Common myeloid progenitor, CD34-positive (primary cell): ENCODE measurements at regions not wholly inside any gene's neighbourhood (a gene's known extent, or its start where the extent isn't known, plus 50 kb on each side); places are given as distances from the start of the nearest gene placed in this dataset.
"Not testable (repeated sequence)": the region's sequence is repeated elsewhere in the genome, so short reads cannot be mapped to it uniquely, and the experiment has no call there.

Experiments
- CTCF ChIA-PET: fragments of 350-600 bp; sonication (Branson Sonifier 250); formaldehyde crosslinking; loops from one replicate; lab custom pipeline; 2021; ENCODE audit warnings: antibody characterized with exemption; lab: Charles Lee
- POLR2A ChIA-PET: fragments of 350-600 bp; sonication (Branson Sonifier 250); formaldehyde crosslinking; loops from one replicate; lab custom pipeline; 2021; ENCODE audit warnings: antibody characterized with exemption; lab: Charles Lee
- DNase-seq, 3 donors: peaks; one replicate each; pipeline versions ENCODE4 v3.0.0 to v3.0.0-alpha.2; 2013
- H3K27ac ChIP-seq, 2 experiments: 1 replicate in 1 of 2; 2 replicates in 1 of 2; pipeline ENCODE4 v1.7.0; 2013; ENCODE audit warnings: inconsistent platforms in 2 of 2, low read length in 2 of 2, mild to moderate bottlenecking in 2 of 2, low read depth in 1 of 2, moderate library complexity in 1 of 2; ENCODE audit not compliant: severe bottlenecking in 2 of 2, insufficient read depth in 1 of 2, poor library complexity in 1 of 2
- H3K27me3 ChIP-seq, 5 experiments: replicated peaks in 2 of 5; 1 replicate in 3 of 5; 2 replicates in 2 of 5; pipeline versions ENCODE4 v1.6.1 to v1.7.0; 2013; ENCODE audit warnings: low read length in 4 of 5, mild to moderate bottlenecking in 2 of 5, moderate library complexity in 2 of 5, inconsistent platforms in 1 of 5; ENCODE audit not compliant: insufficient read depth in 5 of 5, control insufficient read depth in 4 of 5
- H3K36me3 ChIP-seq, 4 experiments: 1 replicate in 2 of 4; 2 replicates in 2 of 4; pipeline versions ENCODE4 v1.6.1 to v1.7.0; 2013; ENCODE audit warnings: low read length in 3 of 4, control low read depth in 1 of 4, mild to moderate bottlenecking in 1 of 4; ENCODE audit not compliant: control insufficient read depth in 4 of 4, insufficient read depth in 4 of 4
- H3K4me1 ChIP-seq, 4 experiments: 1 replicate in 3 of 4; 2 replicates in 1 of 4; pipeline versions ENCODE4 v1.6.1 to v1.7.1; 2013; ENCODE audit warnings: low read length in 3 of 4, mild to moderate bottlenecking in 3 of 4, control low read depth in 1 of 4, inconsistent platforms in 1 of 4, moderate library complexity in 1 of 4; ENCODE audit not compliant: control insufficient read depth in 4 of 4, insufficient read depth in 4 of 4; ENCODE audit errors: control extremely low read depth in 1 of 4
- H3K4me3 ChIP-seq, 7 experiments: 1 replicate in 4 of 7; 2 replicates in 3 of 7; pipeline versions ENCODE4 v1.5.1 to v1.7.0; 2013; ENCODE audit warnings: mild to moderate bottlenecking in 7 of 7, low read length in 6 of 7, moderate library complexity in 6 of 7, inconsistent platforms in 2 of 7, low read depth in 2 of 7, control low read depth in 1 of 7; ENCODE audit not compliant: insufficient read depth in 4 of 7, control insufficient read depth in 1 of 7; ENCODE audit errors: extremely low read depth in 1 of 7
- H3K9me3 ChIP-seq, 5 experiments: 1 replicate in 4 of 5; 2 replicates in 1 of 5; pipeline versions ENCODE4 v1.6.1 to v1.7.1; 2013; ENCODE audit warnings: low read length in 4 of 5, mild to moderate bottlenecking in 2 of 5, inconsistent platforms in 1 of 5, low read depth in 1 of 5, moderate library complexity in 1 of 5; ENCODE audit not compliant: control insufficient read depth in 4 of 5, insufficient read depth in 2 of 5; ENCODE audit errors: control extremely low read depth in 1 of 5
- WGBS: methylation state at CpG from one replicate; pipeline ENCODE4 v1.1.5; 2013; ENCODE audit not compliant: insufficient coverage; 5-methylcytosine and 5-hydroxymethylcytosine counted together

GRCh38 chr2:22126978-22127377 lies 1003.2 kb downstream of the TDRD15 start:
- DNase-seq, result no peak
- CTCF ChIA-PET, result no interaction called here
- POLR2A ChIA-PET, result no interaction called here

GRCh38 chr2:22134421-22134820 lies 1010.7 kb downstream of the TDRD15 start:
- CTCF ChIA-PET, result no interaction called here
- no peak overlapping the region for H3K4me3 ChIP-seq
- no peaks in the 10 kb centered on the region for H3K36me3 ChIP-seq
- POLR2A ChIA-PET, result no interaction called here
- H3K4me1 ChIP-seq, result no peaks in the 10 kb centered on the region
- DNase-seq, result no peak
- H3K27ac ChIP-seq, result no peak overlapping the region
- H3K27me3 ChIP-seq, result no peaks in the 10 kb centered on the region
- no CpG with 5 or more reads among the region's 4 CpGs for WGBS
- no peaks in the 10 kb centered on the region for H3K9me3 ChIP-seq

More at GRCh38 chr2:22126978-22127377, 1003.2 kb downstream of the TDRD15 start:
- H3K4me1 ChIP-seq, result no peaks in the 10 kb centered on the region
- H3K9me3 ChIP-seq, result no peaks in the 10 kb centered on the region
- H3K4me3 ChIP-seq, result no peak overlapping the region
- H3K27ac ChIP-seq, result no peak overlapping the region
- no peaks in the 10 kb centered on the region for H3K36me3 ChIP-seq
- no peaks in the 10 kb centered on the region for H3K27me3 ChIP-seq

GRCh38 chr2:22136446-22136845 lies 1012.7 kb downstream of the TDRD15 start:
- WGBS, result no CpG with 5 or more reads among the region's 4 CpGs
- H3K4me1 ChIP-seq, result no peaks in the 10 kb centered on the region
- ChIA-PET POLR2A (no interaction called here), CTCF (no interaction called here)
- DNase-seq, result no peak
- no peaks in the 10 kb centered on the region for H3K9me3 ChIP-seq
- H3K4me3 ChIP-seq, result no peak overlapping the region
- H3K27ac ChIP-seq, result no peak overlapping the region
- H3K36me3 ChIP-seq, result no peaks in the 10 kb centered on the region
- no peaks in the 10 kb centered on the region for H3K27me3 ChIP-seq

DNA sequence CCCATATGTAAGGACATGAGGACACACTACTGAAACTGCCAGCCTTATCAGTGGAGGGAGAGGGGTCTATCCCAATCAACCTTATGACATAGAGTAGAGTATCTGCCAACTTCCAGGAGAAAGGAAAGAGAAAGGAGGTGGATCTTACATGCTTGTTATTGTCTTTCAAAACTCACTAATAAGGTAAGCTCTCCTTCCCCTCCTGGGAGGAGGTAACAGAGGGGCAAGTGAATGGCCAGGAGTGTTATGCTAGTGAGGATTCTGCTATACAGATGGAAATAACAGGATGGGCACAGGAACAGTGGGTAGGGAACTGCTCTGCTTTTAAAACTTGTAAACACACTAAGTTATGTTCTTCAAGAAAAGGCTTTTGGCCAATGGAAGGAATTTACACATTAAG lies 1020.1 kb downstream of the TDRD15 start:
- no peak for DNase-seq
- CTCF ChIA-PET, result no interaction called here
- Histone ChIP-seq H3K4me1 (no peaks in the 10 kb centered on the region), H3K4me3 (no peak overlapping the region), H3K27ac (no peak overlapping the region), H3K36me3 (no peaks in the 10 kb centered on the region), H3K27me3 (no peaks in the 10 kb centered on the region), H3K9me3 (peaks cover 0 to 3% (median 0%) of the 10 kb centered on the region in 5 experiments)
- POLR2A ChIA-PET, result no interaction called here

DNA sequence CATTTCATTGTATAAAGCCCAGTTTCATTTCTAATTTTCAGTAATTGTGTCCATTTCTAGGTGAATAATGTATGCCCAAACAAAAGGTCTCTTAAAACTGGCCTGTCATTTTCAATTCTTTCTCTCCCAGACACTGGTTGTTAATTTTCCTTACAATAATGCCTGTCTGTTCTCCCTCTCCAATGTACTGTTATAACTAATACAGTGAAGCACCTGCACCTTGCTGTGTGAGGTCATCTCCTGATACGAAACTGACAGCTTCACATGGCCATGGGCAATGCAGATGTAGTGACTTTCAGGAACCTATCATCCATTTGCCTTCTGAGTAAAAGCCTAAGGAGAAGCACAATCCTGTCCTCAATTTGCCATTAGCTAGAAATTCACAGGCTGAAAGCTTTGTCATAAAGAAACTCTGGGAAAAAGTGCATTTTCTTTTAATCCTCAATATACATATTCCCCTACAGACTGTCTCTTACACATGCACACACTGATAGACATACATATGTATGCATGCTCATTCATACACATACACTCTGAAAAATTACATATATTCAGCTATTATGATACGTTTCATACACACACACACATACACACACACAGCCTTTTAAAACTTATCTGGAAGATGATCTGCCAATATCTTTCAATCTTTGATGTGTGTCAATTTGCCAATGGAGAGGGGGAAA lies 1030.3 kb downstream of the TDRD15 start:
- no peaks in the 10 kb centered on the region for H3K36me3 ChIP-seq

DNA sequence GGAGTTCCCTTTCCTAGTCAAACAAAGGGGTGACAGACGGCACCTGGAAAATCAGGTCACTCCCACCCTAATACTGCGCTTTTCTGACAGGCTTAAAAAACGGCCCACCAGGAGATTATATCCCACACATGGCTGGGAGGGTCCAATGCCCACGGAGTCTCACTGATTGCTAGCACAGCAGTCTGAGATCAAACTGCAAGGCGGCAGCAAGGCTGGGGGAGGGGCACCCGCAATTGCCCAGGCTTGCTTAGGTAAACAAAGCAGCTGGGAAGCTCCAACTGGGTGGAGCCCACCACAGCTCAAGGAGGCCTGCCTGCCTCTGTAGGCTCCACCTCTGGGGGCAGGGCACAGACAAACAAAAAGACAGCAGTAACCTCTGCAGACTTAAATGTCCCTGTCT lies 1032.9 kb downstream of the TDRD15 start:
- H3K4me3 ChIP-seq, H3K36me3 ChIP-seq, H3K4me1 ChIP-seq, CTCF ChIA-PET, POLR2A ChIA-PET, H3K27ac ChIP-seq, H3K9me3 ChIP-seq, DNase-seq, H3K27me3 ChIP-seq: not testable (repeated sequence)
- WGBS, result 89% methylated on average over 4 of the region's 6 CpGs

More for the DNA sequence above, 1030.3 kb downstream of the TDRD15 start:
- Histone ChIP-seq H3K27me3 (no peaks in the 10 kb centered on the region), H3K4me1 (no peaks in the 10 kb centered on the region), H3K27ac (no peak overlapping the region), H3K4me3 (no peak overlapping the region), H3K9me3 (peaks cover 0 to 9% (median 0%) of the 10 kb centered on the region in 5 experiments)
- POLR2A ChIA-PET, result no interaction called here
- no CpG with 5 or more reads among the region's 2 CpGs for WGBS
- CTCF ChIA-PET, result no interaction called here
- no peak for DNase-seq

- ChIA-PET POLR2A (no interaction called here), CTCF (no interaction called here)
- DNase-seq, result no peak
- Histone ChIP-seq H3K4me3 (no peak overlapping the region), H3K27me3 (no peaks in the 10 kb centered on the region), H3K27ac (no peak overlapping the region), H3K9me3 (peaks cover 0 to 6% (median 0%) of the 10 kb centered on the region in 5 experiments), H3K36me3 (no peaks in the 10 kb centered on the region), H3K4me1 (no peaks in the 10 kb centered on the region)
- 82% methylated on average over 4 of the region's 4 CpGs for WGBS
These were observed 1043.5 kb downstream of the TDRD15 start for GRCh38 chr2:22167256-22167655.
